Endothelial cell (in vitro differentiated cells): ENCODE measurements at regions not wholly inside any gene's neighbourhood (a gene's known extent, or its start where the extent isn't known, plus 50 kb on each side); places are given as distances from the start of the nearest gene placed in this dataset.

Experiments
- DNase-seq: peaks from one replicate; pipeline ENCODE4 v3.0.0; 2021; ENCODE audit warnings: low spot score
- H3K27ac Mint-ChIP-seq: one replicate; pipeline ENCODE4 v1.8.0; 2021; ENCODE audit warnings: mixed read lengths, inconsistent platforms; ENCODE audit not compliant: unreplicated experiment
- H3K27me3 Mint-ChIP-seq: one replicate; pipeline ENCODE4 v1.8.0; 2021; ENCODE audit warnings: mild to moderate bottlenecking, moderate library complexity, mixed read lengths, inconsistent platforms; ENCODE audit not compliant: unreplicated experiment
- H3K36me3 Mint-ChIP-seq: one replicate; pipeline ENCODE4 v1.8.0; 2021; ENCODE audit warnings: mild to moderate bottlenecking, low read depth, mixed read lengths, inconsistent platforms; ENCODE audit not compliant: unreplicated experiment
- H3K4me1 Mint-ChIP-seq: one replicate; pipeline ENCODE4 v1.8.0; 2021; ENCODE audit warnings: mild to moderate bottlenecking, mixed read lengths, inconsistent platforms; ENCODE audit not compliant: unreplicated experiment
- H3K4me3 Mint-ChIP-seq: one replicate; pipeline ENCODE4 v1.8.0; 2021; ENCODE audit warnings: mild to moderate bottlenecking, mixed read lengths, inconsistent platforms; ENCODE audit not compliant: unreplicated experiment
- H3K9me3 Mint-ChIP-seq: one replicate; pipeline ENCODE4 v1.8.0; 2021; ENCODE audit warnings: mixed read lengths, inconsistent platforms; ENCODE audit not compliant: unreplicated experiment
- CTCF ChIP-seq: fragments of 200-600 bp; sonication (generic); IDR thresholded peaks from one replicate; pipeline ENCODE4 v1.5.0; 2021; ENCODE audit warnings: antibody characterized with exemption; ENCODE audit not compliant: unreplicated experiment

GRCh38 chr22:48567213-48567975 is 1260.3 kb downstream of the BRD1 start:
- TF ChIP-seq CTCF: no peak
- Mint-ChIP-seq H3K27me3 (no peaks in the 10 kb centered on the region), H3K4me3 (no peak overlapping the region), H3K9me3 (peaks cover 5% of the 10 kb centered on the region), H3K4me1 (no peaks in the 10 kb centered on the region), H3K27ac (no peak overlapping the region), H3K36me3 (peaks cover 5% of the 10 kb centered on the region)
- DNase-seq: no peak

GRCh38 chr22:48566741-48567140 is 1260.9 kb downstream of the BRD1 start:
- no peaks in the 10 kb centered on the region for H3K4me1 Mint-ChIP-seq

DNA sequence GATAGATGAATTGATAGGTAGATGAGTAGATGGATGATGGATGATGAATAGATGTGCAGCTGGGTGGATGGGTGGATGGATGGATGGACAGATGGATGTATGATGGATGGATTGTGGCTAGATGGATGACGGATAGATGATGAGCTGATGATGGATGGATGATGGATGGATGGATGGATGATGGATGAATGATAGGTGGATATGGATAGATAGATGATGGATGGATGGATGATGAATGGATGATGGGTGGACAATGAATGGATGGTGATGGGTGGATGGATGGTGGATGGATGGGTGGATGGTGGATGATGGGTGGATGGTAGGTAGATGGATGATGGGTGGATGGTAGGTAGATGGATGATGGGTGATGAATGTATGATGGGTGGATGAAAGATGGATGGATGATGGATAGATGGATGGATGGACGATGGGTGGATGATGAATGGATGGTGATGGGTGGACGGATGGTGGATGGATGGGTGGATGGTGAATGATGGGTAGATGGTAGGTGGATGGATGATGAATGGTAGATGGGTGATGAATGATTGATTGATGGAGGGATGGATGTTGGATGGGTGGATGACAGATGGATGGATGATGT is 1261.7 kb downstream of the BRD1 start:
- H3K36me3 Mint-ChIP-seq: peaks cover 5% of the 10 kb centered on the region
- H3K27ac Mint-ChIP-seq: no peak overlapping the region
- no peak for DNase-seq
- H3K4me3 Mint-ChIP-seq: no peak overlapping the region
- H3K9me3 Mint-ChIP-seq: no peaks in the 10 kb centered on the region
- no peaks in the 10 kb centered on the region for H3K27me3 Mint-ChIP-seq
- no peaks in the 10 kb centered on the region for H3K4me1 Mint-ChIP-seq
- no peak for TF ChIP-seq CTCF

More at GRCh38 chr22:48566741-48567140, 1260.9 kb downstream of the BRD1 start:
- Mint-ChIP-seq H3K9me3 (peaks cover 3% of the 10 kb centered on the region), H3K36me3 (peaks cover 5% of the 10 kb centered on the region), H3K4me3 (no peak overlapping the region), H3K27ac (no peak overlapping the region), H3K27me3 (no peaks in the 10 kb centered on the region)
- DNase-seq: no peak
- no peak for TF ChIP-seq CTCF

DNA sequence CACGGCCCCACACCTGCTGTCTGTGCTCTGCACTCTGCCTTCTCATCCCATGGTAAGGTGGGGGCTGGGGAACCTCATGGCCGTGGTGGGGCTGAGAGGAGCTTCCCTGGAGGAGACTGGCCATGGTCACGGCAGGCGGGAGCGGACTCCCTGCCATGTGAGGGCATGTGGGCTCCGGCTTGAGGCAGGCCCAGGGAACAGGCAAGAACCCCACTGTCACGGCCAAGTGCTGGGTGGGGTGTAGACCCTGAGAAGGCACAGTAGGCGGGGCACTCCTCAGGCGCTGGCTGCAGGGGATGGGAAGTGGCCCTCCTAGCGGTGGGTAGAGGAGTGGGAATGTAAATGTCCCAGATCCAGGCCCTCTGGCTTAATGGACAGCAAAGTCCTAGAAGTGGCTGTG is 1262.7 kb downstream of the BRD1 start:
- H3K4me3 Mint-ChIP-seq: no peak overlapping the region
- H3K27ac Mint-ChIP-seq: no peak overlapping the region
- H3K27me3 Mint-ChIP-seq: no peaks in the 10 kb centered on the region

More for the DNA sequence above, 1262.7 kb downstream of the BRD1 start:
- Mint-ChIP-seq H3K36me3 (peaks cover 2% of the 10 kb centered on the region), H3K4me1 (no peaks in the 10 kb centered on the region), H3K9me3 (no peaks in the 10 kb centered on the region)
- TF ChIP-seq CTCF: no peak
- no peak for DNase-seq
